ENCODE measurements at regions not wholly inside any gene's neighbourhood (a gene's known extent, or its start where the extent isn't known, plus 50 kb on each side); places are given as distances from the start of the nearest gene placed in this dataset.

DNA sequence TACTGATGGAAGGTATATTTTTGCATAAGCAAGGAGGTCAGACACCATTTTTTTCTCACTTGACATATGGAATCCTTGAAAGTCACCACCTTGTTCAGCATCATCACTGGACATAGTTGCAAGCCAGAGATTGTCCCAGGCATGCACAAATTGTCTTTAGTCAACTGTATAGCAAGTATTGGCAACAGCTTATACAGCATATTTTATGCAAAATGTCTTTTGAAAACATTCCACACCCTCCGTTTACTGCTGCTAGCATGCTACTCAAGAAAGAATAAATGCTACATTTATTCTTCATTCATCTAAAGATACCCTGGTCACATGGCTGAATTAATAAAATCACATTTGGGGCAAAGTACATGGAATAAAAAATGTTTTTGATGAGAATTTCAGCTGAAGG, 168.5 kb upstream of the DCBLD2 start:
- Histone ChIP-seq H3K27me3 (ENCODE audit: control insufficient read depth in 1 of 2, insufficient read depth in 2 of 2, low read length in 2 of 2) (no peaks in the 10 kb centered on the region), H3K4me3 (ENCODE audit: low read length) (no peak overlapping the region), H3K36me3 (ENCODE audit: insufficient read depth, low read length) (no peaks in the 10 kb centered on the region), H3K9me3 (ENCODE audit: control insufficient read depth in 1 of 2, insufficient read depth in 1 of 2, low read length in 2 of 2) (no peaks in the 10 kb centered on the region), H3K4me1 (ENCODE audit: insufficient read depth, low read length) (no peaks in the 10 kb centered on the region), H3K27ac (ENCODE audit: low read depth in 1 of 2, low read length in 2 of 2) (no peak overlapping the region)
- POLR2A ChIA-PET = no interaction called here
- Mint-ChIP-seq H3K27me3 (no peaks in the 10 kb centered on the region), H3K4me1 (ENCODE audit: low read depth) (no peaks in the 10 kb centered on the region), H3K4me3 (no peak overlapping the region), H3K9me3 (peaks cover 2% of the 10 kb centered on the region), H3K36me3 (ENCODE audit: low read depth) (no peaks in the 10 kb centered on the region), H3K27ac (no peak overlapping the region)
- DNase-seq (no peak), ATAC-seq (ENCODE audit: poor library complexity) (no peak)
- TF ChIP-seq, protein P1, sequence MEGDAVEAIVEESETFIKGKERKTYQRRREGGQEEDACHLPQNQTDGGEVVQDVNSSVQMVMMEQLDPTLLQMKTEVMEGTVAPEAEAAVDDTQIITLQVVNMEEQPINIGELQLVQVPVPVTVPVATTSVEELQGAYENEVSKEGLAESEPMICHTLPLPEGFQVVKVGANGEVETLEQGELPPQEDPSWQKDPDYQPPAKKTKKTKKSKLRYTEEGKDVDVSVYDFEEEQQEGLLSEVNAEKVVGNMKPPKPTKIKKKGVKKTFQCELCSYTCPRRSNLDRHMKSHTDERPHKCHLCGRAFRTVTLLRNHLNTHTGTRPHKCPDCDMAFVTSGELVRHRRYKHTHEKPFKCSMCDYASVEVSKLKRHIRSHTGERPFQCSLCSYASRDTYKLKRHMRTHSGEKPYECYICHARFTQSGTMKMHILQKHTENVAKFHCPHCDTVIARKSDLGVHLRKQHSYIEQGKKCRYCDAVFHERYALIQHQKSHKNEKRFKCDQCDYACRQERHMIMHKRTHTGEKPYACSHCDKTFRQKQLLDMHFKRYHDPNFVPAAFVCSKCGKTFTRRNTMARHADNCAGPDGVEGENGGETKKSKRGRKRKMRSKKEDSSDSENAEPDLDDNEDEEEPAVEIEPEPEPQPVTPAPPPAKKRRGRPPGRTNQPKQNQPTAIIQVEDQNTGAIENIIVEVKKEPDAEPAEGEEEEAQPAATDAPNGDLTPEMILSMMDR (IDR thresholded peaks at IDR 0.05) = no peak
- intact Hi-C loops (cut with DNase I, micrococcal nuclease) = no loop called here
- CTCF ChIA-PET = no interaction called here

DNA sequence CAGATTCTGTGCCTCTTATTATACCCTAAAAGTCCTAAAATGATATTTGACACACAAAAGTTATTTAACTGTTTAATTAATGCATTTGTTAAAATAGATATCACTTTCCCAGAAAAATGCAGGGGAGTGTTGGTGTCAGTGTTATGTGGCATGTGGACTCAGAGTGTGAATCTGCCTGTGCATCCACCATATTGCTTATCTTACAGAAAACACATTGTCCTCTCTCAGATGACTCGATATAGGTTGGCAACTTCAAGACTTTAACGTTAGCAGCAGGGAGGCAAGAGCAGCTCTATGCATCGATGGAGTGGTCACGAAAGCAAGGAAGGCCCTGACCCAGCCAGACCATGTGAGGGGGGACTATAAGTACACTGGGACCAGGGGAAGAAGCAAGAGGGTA, 165.4 kb upstream of the DCBLD2 start:
- H3K36me3 Mint-ChIP-seq (ENCODE audit: low read depth) = no peaks in the 10 kb centered on the region
- no peak overlapping the region for H3K27ac Mint-ChIP-seq
- POLR2A ChIA-PET = no interaction called here

DNA sequence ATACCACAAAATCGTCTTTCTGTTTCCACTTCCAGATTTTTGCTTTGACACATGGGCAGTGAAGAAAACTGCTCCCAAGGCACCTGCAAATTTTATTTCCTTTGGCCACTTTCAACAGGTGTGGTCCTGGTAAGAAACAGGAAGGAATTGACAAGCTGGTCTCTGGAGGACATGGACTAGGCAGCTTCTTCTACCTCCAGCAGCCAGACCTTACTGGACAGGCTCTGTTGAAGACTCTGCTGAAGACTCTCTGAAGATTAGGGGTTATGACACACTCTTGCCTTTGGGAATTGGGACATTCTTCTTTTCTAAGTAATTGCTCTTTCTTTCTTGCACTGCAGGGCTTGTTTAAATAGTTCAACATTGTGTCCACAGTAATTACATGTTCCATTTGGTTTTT, 147.7 kb upstream of the DCBLD2 start:
- DNase-seq (no peak), ATAC-seq (ENCODE audit: poor library complexity) (no peak)
- TF ChIP-seq, protein P1 (IDR thresholded peaks at IDR 0.05) = no peak
- Mint-ChIP-seq H3K27ac (no peak overlapping the region), H3K9me3 (peaks cover 4% of the 10 kb centered on the region), H3K4me1 (ENCODE audit: low read depth) (no peaks in the 10 kb centered on the region), H3K4me3 (no peak overlapping the region), H3K36me3 (ENCODE audit: low read depth) (no peaks in the 10 kb centered on the region), H3K27me3 (no peaks in the 10 kb centered on the region)
- ChIA-PET CTCF (no interaction called here), POLR2A (no interaction called here)
- H3K36me3 ChIP-seq (ENCODE audit: insufficient read depth, low read length) = no peaks in the 10 kb centered on the region
- no peak overlapping the region for H3K4me3 ChIP-seq (ENCODE audit: low read length)
- H3K27me3 ChIP-seq (ENCODE audit: control insufficient read depth in 1 of 2, insufficient read depth in 2 of 2, low read length in 2 of 2) = no peaks in the 10 kb centered on the region
- H3K9me3 ChIP-seq (ENCODE audit: control insufficient read depth in 1 of 2, insufficient read depth in 1 of 2, low read length in 2 of 2) = no peaks in the 10 kb centered on the region
- H3K4me1 ChIP-seq (ENCODE audit: insufficient read depth, low read length) = no peaks in the 10 kb centered on the region
- H3K27ac ChIP-seq (ENCODE audit: low read depth in 1 of 2, low read length in 2 of 2) = no peak overlapping the region
- intact Hi-C loops (cut with DNase I, micrococcal nuclease) = no loop called here

More for the DNA sequence above, 165.4 kb upstream of the DCBLD2 start:
- Mint-ChIP-seq H3K9me3 (no peaks in the 10 kb centered on the region), H3K4me3 (no peak overlapping the region), H3K27me3 (no peaks in the 10 kb centered on the region), H3K4me1 (ENCODE audit: low read depth) (no peaks in the 10 kb centered on the region)
- no peak overlapping the region for H3K27ac ChIP-seq (ENCODE audit: low read depth in 1 of 2, low read length in 2 of 2)
- no peaks in the 10 kb centered on the region for H3K27me3 ChIP-seq (ENCODE audit: control insufficient read depth in 1 of 2, insufficient read depth in 2 of 2, low read length in 2 of 2)
- no peaks in the 10 kb centered on the region for H3K36me3 ChIP-seq (ENCODE audit: insufficient read depth, low read length)
- ATAC-seq (ENCODE audit: poor library complexity) (no peak), DNase-seq (no peak)
- H3K4me1 ChIP-seq (ENCODE audit: insufficient read depth, low read length) = no peaks in the 10 kb centered on the region
- intact Hi-C loops (cut with DNase I, micrococcal nuclease) = no loop called here
- no peak overlapping the region for H3K4me3 ChIP-seq (ENCODE audit: low read length)
- TF ChIP-seq, protein P1 (IDR thresholded peaks at IDR 0.05) = no peak
- H3K9me3 ChIP-seq (ENCODE audit: control insufficient read depth in 1 of 2, insufficient read depth in 1 of 2, low read length in 2 of 2) = peaks cover 0 to 8% of the 10 kb centered on the region in 2 experiments
- CTCF ChIA-PET = no interaction called here

Data from CD4-positive, alpha-beta T cell (primary cell).